Small intestine (tissue), 7 donors: ENCODE measurements at regions not wholly inside any gene's neighbourhood (a gene's known extent, or its start where the extent isn't known, plus 50 kb on each side); places are given as distances from the start of the nearest gene placed in this dataset.
A peak's percentile ranks its signal among the peaks of the same experiment; 100 is the strongest.

Experiments
- DNase-seq, 2 donors: peaks; one replicate each; pipeline versions ENCODE4 v3.0.0 to v3.0.0-alpha.2; 2013
- FAIRE-seq: peaks from 2 replicates; lab custom pipeline; 2012; peaks lifted over from hg19 to GRCh38; lab: Jason Lieb, UNC
- H3K27ac ChIP-seq, 3 donors: one replicate each; pipeline ENCODE4 v1.5.1; 2013; ENCODE audit warnings: low read length in 2 of 3, mild to moderate bottlenecking in 2 of 3, control low read depth in 1 of 3, inconsistent platforms in 1 of 3, low read depth in 1 of 3, moderate library complexity in 1 of 3
- H3K27me3 ChIP-seq, 3 donors: one replicate each; pipeline ENCODE4 v1.6.1; 2013; ENCODE audit warnings: low read length in 3 of 3, inconsistent platforms in 1 of 3; ENCODE audit not compliant: control insufficient read depth in 3 of 3, insufficient read depth in 3 of 3
- H3K36me3 ChIP-seq, 3 donors: one replicate each; pipeline ENCODE4 v1.6.1; 2013; ENCODE audit warnings: low read length in 3 of 3, inconsistent platforms in 1 of 3, low read depth in 1 of 3, mild to moderate bottlenecking in 1 of 3, moderate library complexity in 1 of 3; ENCODE audit not compliant: control insufficient read depth in 3 of 3, insufficient read depth in 2 of 3
- H3K4me1 ChIP-seq, 3 donors: one replicate each; pipeline ENCODE4 v1.6.1; 2013; ENCODE audit warnings: low read length in 2 of 3, inconsistent platforms in 1 of 3, low read depth in 1 of 3, mild to moderate bottlenecking in 1 of 3, moderate library complexity in 1 of 3; ENCODE audit not compliant: control insufficient read depth in 3 of 3, insufficient read depth in 2 of 3
- H3K4me3 ChIP-seq, 3 donors: one replicate each; pipeline ENCODE4 v1.5.1; 2013; ENCODE audit warnings: low read length in 3 of 3, control low read depth in 1 of 3, inconsistent platforms in 1 of 3, low read depth in 1 of 3, mild to moderate bottlenecking in 1 of 3, moderate library complexity in 1 of 3
- H3K9me3 ChIP-seq, 2 donors: one replicate each; pipeline ENCODE4 v1.6.1; 2013; ENCODE audit warnings: low read depth in 1 of 2, low read length in 1 of 2; ENCODE audit not compliant: control insufficient read depth in 2 of 2, insufficient read depth in 1 of 2
- WGBS, 3 donors: extraction: QIAGEN DNeasy Blood & Tissue Kit; methylation state at CpG; one replicate each; pipeline ENCODE4 v1.1.7; 2013; 5-methylcytosine and 5-hydroxymethylcytosine counted together
- donor health status: healthy with polysubstance abuse.
- donor health status: control.
- donor health status: control.
- donor health status: Bipolar disorder and iron deficiency.
- donor health status: healthy.

DNA sequence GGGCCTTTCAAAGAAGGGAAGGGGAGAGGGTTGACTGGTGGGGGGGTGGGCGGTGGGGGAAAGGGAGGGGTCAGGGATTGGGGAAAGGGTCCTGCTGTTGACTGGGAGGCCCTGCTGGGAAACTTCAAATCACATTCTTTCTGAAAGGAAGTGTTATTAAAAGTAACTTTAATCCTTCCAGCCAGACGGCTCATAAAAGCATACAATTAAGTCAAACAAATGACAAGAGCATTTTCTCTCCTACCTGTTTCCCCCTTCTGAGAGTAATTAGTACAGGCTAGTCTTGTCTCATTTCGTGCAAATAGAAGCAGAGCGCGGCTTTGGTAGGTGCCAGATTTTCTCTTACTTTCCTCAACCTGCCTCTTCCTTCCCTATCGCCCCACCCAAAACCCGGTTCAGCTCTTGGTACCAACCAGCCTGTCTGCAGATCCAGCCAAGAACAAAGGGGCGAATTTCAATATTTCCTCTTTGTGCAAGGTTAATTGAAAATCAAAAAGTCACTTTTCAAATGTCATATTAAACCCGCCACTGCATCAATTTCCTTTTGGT, 2112.6 kb upstream of the PIK3C3 start:
- 40 to 54% (median 51%) methylated on average over 9 of the region's 9 CpGs for WGBS, 3 donors
- no peak overlapping the region for H3K27ac ChIP-seq
- FAIRE-seq (no peak), DNase-seq (no peak)
- H3K27me3 ChIP-seq, result peaks cover 0 to 11% (median 0%) of the 10 kb centered on the region in 3 donors
- no peaks in the 10 kb centered on the region for H3K36me3 ChIP-seq
- H3K4me3 ChIP-seq, result no peak overlapping the region
- no peaks in the 10 kb centered on the region for H3K9me3 ChIP-seq
- peaks cover 0 to 4% (median 4%) of the 10 kb centered on the region in 3 donors for H3K4me1 ChIP-seq

DNA sequence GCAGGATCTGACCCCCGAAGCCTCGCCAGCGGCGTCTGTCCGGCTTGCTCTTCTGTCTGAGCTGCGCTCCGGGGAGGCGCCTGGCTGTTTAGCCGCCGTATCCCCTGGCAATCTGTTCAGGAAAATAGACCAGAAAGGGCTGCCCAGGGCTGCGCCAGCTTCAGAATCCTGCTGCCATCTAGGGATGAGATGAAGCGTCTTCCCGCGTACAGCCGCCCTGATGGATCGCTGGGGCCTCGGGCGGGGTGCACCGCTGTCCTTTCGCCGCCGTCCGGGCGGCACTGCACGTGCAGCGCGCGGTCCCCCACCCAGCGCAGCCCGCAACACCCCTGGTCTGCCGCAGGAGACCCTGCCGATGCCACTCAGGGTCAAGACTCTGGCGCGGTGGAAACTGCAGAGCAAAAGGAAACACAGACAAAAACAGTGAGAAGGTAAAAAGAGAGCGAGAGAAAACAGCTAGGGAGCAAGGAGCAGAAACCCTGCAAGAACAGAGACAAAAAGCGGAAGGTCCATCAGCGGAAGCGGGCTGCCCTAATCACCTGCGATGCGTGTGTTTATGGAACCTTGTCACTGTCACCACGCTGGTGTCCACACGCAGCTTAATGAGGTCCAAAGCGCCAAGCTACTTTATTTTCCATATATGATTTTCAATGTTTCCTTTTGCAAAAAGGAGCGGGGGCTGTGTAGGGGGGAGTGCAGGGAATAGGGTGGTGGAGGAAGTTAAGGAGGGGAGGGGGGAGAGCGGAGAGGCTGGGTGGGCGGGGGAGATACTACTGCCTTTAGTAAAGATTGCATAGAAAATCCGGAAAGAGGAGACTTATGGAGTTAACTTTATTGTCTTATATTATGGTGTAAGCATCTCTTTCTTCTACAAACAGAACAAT, 2113.3 kb upstream of the PIK3C3 start:
- DNase-seq, result peak; percentile 54 to 78
- 4 to 10% (median 5%) methylated on average over 47 of the region's 47 CpGs for WGBS, 3 donors
- H3K4me1 ChIP-seq, result peaks cover 0 to 4% (median 4%) of the 10 kb centered on the region in 3 donors
- H3K27ac ChIP-seq, result peak overlapping the region in 1 of 3 donors; percentile 26
- H3K36me3 ChIP-seq, result no peaks in the 10 kb centered on the region
- H3K9me3 ChIP-seq, result no peaks in the 10 kb centered on the region
- H3K27me3 ChIP-seq, result peaks cover 0 to 11% (median 0%) of the 10 kb centered on the region in 3 donors
- no peak for FAIRE-seq
- H3K4me3 ChIP-seq, result peak overlapping the region in 2 of 3 donors; percentile 16 to 60

DNA sequence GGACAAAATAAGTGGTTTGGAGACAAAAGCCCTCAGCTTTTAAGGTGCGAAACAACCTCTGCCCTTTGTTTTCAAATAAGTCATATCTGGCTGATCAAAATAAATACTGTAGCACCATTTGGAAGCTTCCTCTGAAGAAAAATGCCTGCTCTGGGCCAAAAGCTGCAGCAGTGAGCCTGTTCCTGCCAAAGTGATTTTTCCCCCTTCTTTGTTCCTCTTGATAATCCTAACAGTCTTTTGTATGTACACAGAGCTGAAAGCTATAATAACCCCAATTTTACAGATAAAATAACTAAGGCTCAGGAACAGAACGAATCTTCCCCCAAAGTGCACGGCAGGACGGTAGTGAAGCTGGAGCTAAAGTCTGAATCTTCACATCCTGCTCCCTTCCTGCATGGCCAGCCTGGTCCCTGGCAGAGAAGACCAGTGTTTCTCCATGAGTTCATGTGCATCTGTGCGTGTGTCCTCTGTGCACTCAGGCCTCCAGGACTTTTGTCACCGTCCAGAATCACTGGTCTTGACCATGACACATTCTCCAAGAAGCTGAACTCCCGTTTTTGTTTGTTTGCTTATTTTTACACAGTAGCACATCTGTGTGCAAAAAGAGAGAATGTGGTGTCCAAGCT, 2114.1 kb upstream of the PIK3C3 start:
- no peak for FAIRE-seq
- Histone ChIP-seq H3K27me3 (peaks cover 0 to 11% (median 0%) of the 10 kb centered on the region in 3 donors), H3K36me3 (no peaks in the 10 kb centered on the region), H3K4me1 (peaks cover 0 to 4% (median 4%) of the 10 kb centered on the region in 3 donors), H3K4me3 (peak overlapping the region in 1 of 3 donors; percentile 60), H3K9me3 (no peaks in the 10 kb centered on the region), H3K27ac (no peak overlapping the region)
- WGBS, 3 donors, result 6 to 16% (median 13%) methylated on average over 7 of the region's 7 CpGs
- DNase-seq, result peak in 1 of 2 donors; percentile 9

DNA sequence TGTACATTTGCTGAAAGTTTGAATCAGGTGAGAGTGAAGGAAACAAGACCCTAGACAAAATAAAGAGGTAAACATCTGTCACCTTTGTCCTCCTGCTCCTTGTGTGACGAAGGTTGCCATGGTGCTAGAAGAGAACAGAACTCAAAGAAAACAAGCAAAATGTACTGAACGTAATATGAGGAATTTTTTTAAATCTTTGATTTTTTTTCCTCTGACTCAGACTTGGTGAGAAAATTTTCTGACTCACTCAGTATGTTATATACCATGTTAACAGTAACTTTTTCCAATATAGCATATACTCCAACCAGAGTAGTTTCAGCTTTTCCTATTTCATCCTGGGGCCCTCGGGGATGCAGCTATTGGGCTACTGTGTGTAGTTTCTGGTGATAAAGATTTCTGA, 2114.6 kb upstream of the PIK3C3 start:
- no peak for FAIRE-seq
- Histone ChIP-seq H3K9me3 (no peaks in the 10 kb centered on the region), H3K4me3 (no peak overlapping the region), H3K4me1 (peaks cover 0 to 4% (median 4%) of the 10 kb centered on the region in 3 donors), H3K27me3 (peaks cover 0 to 11% (median 0%) of the 10 kb centered on the region in 3 donors), H3K27ac (no peak overlapping the region), H3K36me3 (no peaks in the 10 kb centered on the region)
- 19 to 56% (median 31%) methylated on average over 3 of the region's 3 CpGs for WGBS, 3 donors
- peak in 1 of 2 donors; percentile 6 for DNase-seq

DNA sequence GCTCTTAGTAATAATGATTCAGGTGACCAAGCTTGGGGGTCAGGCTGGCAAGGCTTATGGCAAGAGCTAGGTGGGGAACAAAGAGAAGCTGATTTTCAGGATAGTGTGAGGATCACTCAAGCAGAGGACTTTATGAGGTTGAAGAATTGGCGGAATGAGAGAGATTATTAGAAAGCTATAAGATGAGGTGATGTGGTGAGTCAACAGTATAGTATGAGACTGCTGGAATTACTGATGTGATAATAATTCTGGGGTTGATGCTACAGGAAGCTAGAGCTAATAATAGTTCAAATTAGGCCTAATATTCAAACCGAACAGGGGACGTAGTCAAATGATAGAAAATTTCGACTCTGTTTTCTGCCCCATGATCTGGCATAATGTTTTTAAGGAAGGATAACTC, 2115.3 kb upstream of the PIK3C3 start:
- H3K9me3 ChIP-seq, result no peaks in the 10 kb centered on the region
- 83 to 94% (median 93%) methylated on average over 4 of the region's 4 CpGs for WGBS, 3 donors
- no peak overlapping the region for H3K4me3 ChIP-seq
- peaks cover 0 to 4% (median 4%) of the 10 kb centered on the region in 3 donors for H3K4me1 ChIP-seq
- H3K27ac ChIP-seq, result no peak overlapping the region
- DNase-seq, result no peak
- no peaks in the 10 kb centered on the region for H3K36me3 ChIP-seq
- H3K27me3 ChIP-seq, result peaks cover 0 to 11% (median 0%) of the 10 kb centered on the region in 3 donors
- FAIRE-seq, result no peak

DNA sequence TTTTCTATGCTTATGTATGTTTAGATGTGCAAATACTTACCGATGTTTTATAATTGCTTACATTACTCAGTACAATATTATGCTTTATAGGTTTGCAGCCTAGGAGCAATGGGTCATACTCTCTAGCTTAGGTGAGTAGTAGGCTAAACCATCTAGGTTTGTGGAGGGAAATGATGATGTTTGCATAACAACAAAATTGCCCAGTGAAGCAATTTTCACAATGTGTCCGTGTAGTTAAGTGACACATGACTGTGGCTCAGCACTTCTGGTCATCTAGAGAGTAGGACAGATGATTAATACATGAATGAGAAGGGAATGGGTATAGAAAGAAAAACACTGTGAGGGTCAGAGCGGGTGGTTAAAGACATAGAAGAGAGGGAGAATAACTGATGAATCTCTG, 2116.2 kb upstream of the PIK3C3 start:
- Histone ChIP-seq H3K4me1 (peaks cover 0 to 4% (median 4%) of the 10 kb centered on the region in 3 donors), H3K4me3 (no peak overlapping the region), H3K9me3 (no peaks in the 10 kb centered on the region), H3K27me3 (peaks cover 0 to 11% (median 0%) of the 10 kb centered on the region in 3 donors), H3K27ac (no peak overlapping the region), H3K36me3 (no peaks in the 10 kb centered on the region)
- 82 to 91% (median 88%) methylated on average over 3 of the region's 3 CpGs for WGBS, 3 donors
- no peak for DNase-seq
- no peak for FAIRE-seq

DNA sequence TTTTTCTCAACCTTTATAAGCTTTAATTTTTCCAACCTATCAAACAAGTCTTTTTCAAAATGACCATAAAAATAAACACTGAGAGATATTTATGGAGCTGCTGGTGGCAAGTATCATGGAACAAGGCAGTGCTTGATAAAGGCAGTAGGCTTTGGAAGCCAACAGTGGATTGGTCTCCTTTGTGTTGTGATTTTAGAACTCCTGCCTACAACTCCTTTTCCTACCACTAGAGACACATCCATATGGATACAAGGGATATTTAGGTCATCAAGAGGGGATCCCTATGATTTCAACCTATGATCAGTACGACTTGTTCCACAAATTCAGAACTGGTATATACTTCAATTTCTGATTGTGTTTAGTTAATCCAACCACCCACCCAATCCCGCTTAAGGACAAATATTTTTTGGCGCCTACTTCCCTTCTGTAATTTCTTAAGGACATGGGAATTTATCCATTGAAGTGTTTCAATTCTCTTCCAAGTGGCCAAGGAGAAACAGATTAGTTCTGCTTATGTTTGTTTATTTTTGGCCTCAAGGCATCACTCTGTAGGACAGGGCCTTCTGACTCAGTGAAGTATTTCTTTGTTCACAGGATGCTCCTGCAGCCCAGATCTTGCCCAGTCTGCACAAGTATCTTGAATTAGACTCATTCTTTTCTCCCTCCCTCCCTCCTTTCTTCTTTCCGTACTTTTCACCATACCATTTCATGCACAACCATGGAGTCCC, 2119.6 kb upstream of the PIK3C3 start:
- Histone ChIP-seq H3K27me3 (no peaks in the 10 kb centered on the region), H3K36me3 (no peaks in the 10 kb centered on the region), H3K9me3 (no peaks in the 10 kb centered on the region), H3K27ac (no peak overlapping the region), H3K4me3 (no peak overlapping the region), H3K4me1 (peaks cover 0 to under 1% (median 0%) of the 10 kb centered on the region in 3 donors)
- FAIRE-seq (no peak), DNase-seq (no peak)
- WGBS, 3 donors, result 67 to 84% (median 83%) methylated on average over 4 of the region's 4 CpGs

DNA sequence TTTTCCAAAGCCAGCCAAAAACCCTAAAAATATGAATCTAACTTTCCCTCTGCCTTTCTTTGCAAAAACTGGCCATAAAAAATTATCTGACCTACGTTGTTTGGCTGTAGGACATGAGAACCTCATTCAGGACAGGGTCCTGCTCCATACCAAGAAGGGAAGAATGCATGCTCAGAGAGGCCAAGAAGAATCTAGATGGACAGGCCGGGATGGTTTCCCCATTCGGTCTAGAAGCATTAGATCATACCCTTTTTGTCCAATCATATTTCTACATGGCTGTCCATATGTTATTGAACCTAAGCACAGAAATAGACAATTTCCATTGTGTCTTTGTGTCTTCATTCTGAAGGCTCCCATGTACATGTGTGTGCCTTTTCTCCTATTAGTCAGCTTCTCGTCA, 2120.4 kb upstream of the PIK3C3 start:
- H3K9me3 ChIP-seq, result no peaks in the 10 kb centered on the region
- H3K27ac ChIP-seq, result no peak overlapping the region
- H3K36me3 ChIP-seq, result no peaks in the 10 kb centered on the region
- FAIRE-seq, result no peak
- H3K27me3 ChIP-seq, result no peaks in the 10 kb centered on the region
- WGBS, 3 donors, result 70 to 92% (median 81%) methylated on average over 4 of the region's 4 CpGs
- no peaks in the 10 kb centered on the region for H3K4me1 ChIP-seq
- no peak overlapping the region for H3K4me3 ChIP-seq
- no peak for DNase-seq
